Transverse colon (tissue), 4 donors: ENCODE measurements at regions not wholly inside any gene's neighbourhood (a gene's known extent, or its start where the extent isn't known, plus 50 kb on each side); places are given as distances from the start of the nearest gene placed in this dataset.

Experiments
- DNase-seq: peaks from one replicate; pipeline ENCODE4 v3.0.0-alpha.2; 2019
- H3K27ac ChIP-seq, 4 donors: fragments of 200-600 bp; sonication (generic); 2 replicates each; pipeline ENCODE4 v1.5.1; 2016 to 2018; ENCODE audit warnings: inconsistent platforms in 4 of 4
- H3K27me3 ChIP-seq: fragments of 200-600 bp; sonication (generic); 2 replicates; pipeline ENCODE4 v1.5.1; 2017; ENCODE audit warnings: inconsistent platforms
- H3K36me3 ChIP-seq, 4 donors: fragments of 200-600 bp; sonication (generic); 2 replicates each; pipeline ENCODE4 v1.5.1; 2017 to 2019; ENCODE audit warnings: inconsistent platforms in 4 of 4
- H3K4me1 ChIP-seq, 4 donors: fragments of 200-600 bp; sonication (generic); 2 replicates each; pipeline ENCODE4 v1.5.1; 2017 to 2020; ENCODE audit warnings: inconsistent platforms in 4 of 4
- H3K4me3 ChIP-seq, 4 donors: fragments of 200-600 bp; sonication (generic); 1 replicate in 1 of 4; 2 replicates in 3 of 4; pipeline versions ENCODE4 v1.5.1 to v1.6.1; 2017 to 2019; ENCODE audit warnings: inconsistent platforms in 4 of 4
- H3K9me3 ChIP-seq, 2 donors: fragments of 200-600 bp; sonication (generic); 2 replicates each; pipeline ENCODE4 v1.5.1; 2017 to 2019; ENCODE audit warnings: inconsistent platforms in 2 of 2
- CTCF ChIP-seq, 5 experiments: fragments of 200-600 bp in 3 of 5; fragments of 450-650 bp in 2 of 5; sonication (generic) in 3 of 5; IDR thresholded peaks; 1 replicate in 2 of 5; 2 replicates in 3 of 5; pipeline ENCODE4 v1.5.1; 2016 to 2017; ENCODE audit warnings: antibody characterized with exemption in 5 of 5, inconsistent platforms in 3 of 5, mild to moderate bottlenecking in 2 of 5, moderate library complexity in 1 of 5
- EP300 ChIP-seq: sonication (generic); formaldehyde crosslinking; IDR thresholded peaks from one replicate; pipeline ENCODE4 v1.6.1; 2017; ENCODE audit warnings: antibody characterized with exemption, low read depth
- POLR2A ChIP-seq: fragments of 450-650 bp; IDR thresholded peaks from one replicate; pipeline ENCODE4 v1.6.1; 2016; ENCODE audit warnings: antibody characterized with exemption, mild to moderate bottlenecking, moderate library complexity
- POLR2AphosphoS5 ChIP-seq, 3 donors: sonication (generic); formaldehyde crosslinking; IDR thresholded peaks; one replicate each; pipeline ENCODE4 v1.6.1; 2016; ENCODE audit warnings: antibody characterized with exemption in 3 of 3
- WGBS, 2 donors: methylation state at CpG; one replicate each; pipeline ENCODE4 v1.1.5; 2018; ENCODE audit warnings: low coverage in 1 of 2; 5-methylcytosine and 5-hydroxymethylcytosine counted together
- in situ Hi-C, 4 donors: fragments of 200-750 bp; cut with MboI; loops; one replicate each; pipeline versions ENCODE4 v1.15.0 to v1.15.1; 2017; ENCODE audit warnings: low sequenced_read_pairs in 3 of 4, low pct_ligation_motif_present in 1 of 4, low pct_unique_long_range_greater_than_20kb in 1 of 4
- intact Hi-C: fragments of 100-400 bp; cut with DNase I; formaldehyde crosslinking; loops from one replicate; pipeline ENCODE4 v1.15.1; 2023; ENCODE audit warnings: low total_unique reads

- Histone ChIP-seq H3K9me3 (no peaks in the 10 kb centered on the region), H3K27ac (no peak overlapping the region), H3K4me1 (no peaks in the 10 kb centered on the region), H3K4me3 (no peak overlapping the region), H3K27me3 (no peaks in the 10 kb centered on the region), H3K36me3 (no peaks in the 10 kb centered on the region)
- no peak for DNase-seq
- 68% methylated on average over 3 of the region's 3 CpGs; no CpG with 5 or more reads in 1 of the 2 donors for WGBS, 2 donors
- in situ Hi-C loops (no loop called here), intact Hi-C loops (no loop called here)
- TF ChIP-seq CTCF (IDR thresholded peaks at IDR 0.05): no peak
- TF ChIP-seq POLR2A: no peak
- TF ChIP-seq EP300: no peak
- no peak for TF ChIP-seq POLR2AphosphoS5 (IDR thresholded peaks at IDR 0.05)
Measured at GRCh38 chr4:127036296-127036695, 596.5 kb upstream of the INTU start.

- intact Hi-C loops (no loop called here), in situ Hi-C loops (no loop called here)
- Histone ChIP-seq H3K27ac (no peak overlapping the region), H3K36me3 (no peaks in the 10 kb centered on the region), H3K9me3 (no peaks in the 10 kb centered on the region), H3K27me3 (no peaks in the 10 kb centered on the region), H3K4me1 (no peaks in the 10 kb centered on the region), H3K4me3 (no peak overlapping the region)
- TF ChIP-seq CTCF (IDR thresholded peaks at IDR 0.05): no peak
- no peak for TF ChIP-seq POLR2AphosphoS5 (IDR thresholded peaks at IDR 0.05)
- TF ChIP-seq POLR2A: no peak
- no peak for TF ChIP-seq EP300
- no peak for DNase-seq
- 33 to 76% methylated on average over 1 of the region's 1 CpG for WGBS, 2 donors
Measured at GRCh38 chr4:127045861-127046260, 586.9 kb upstream of the INTU start.

- TF ChIP-seq POLR2AphosphoS5 (IDR thresholded peaks at IDR 0.05) (no peak), CTCF (IDR thresholded peaks at IDR 0.05) (no peak), POLR2A (no peak), EP300 (no peak)
- 57 to 60% methylated on average over 1 of the region's 1 CpG for WGBS, 2 donors
- no peak for DNase-seq
- H3K27me3 ChIP-seq: no peaks in the 10 kb centered on the region
- no peaks in the 10 kb centered on the region for H3K36me3 ChIP-seq
- in situ Hi-C loops: no loop called here
- no peak overlapping the region for H3K27ac ChIP-seq
- intact Hi-C loops: no loop called here
- no peaks in the 10 kb centered on the region for H3K4me1 ChIP-seq
- no peaks in the 10 kb centered on the region for H3K9me3 ChIP-seq
- no peak overlapping the region for H3K4me3 ChIP-seq
Measured at GRCh38 chr4:127047930-127048329, 584.8 kb upstream of the INTU start.

GRCh38 chr4:127048376-127049044 lies 584.2 kb upstream of the INTU start:
- Histone ChIP-seq H3K4me1 (no peaks in the 10 kb centered on the region), H3K9me3 (no peaks in the 10 kb centered on the region), H3K36me3 (no peaks in the 10 kb centered on the region), H3K27me3 (no peaks in the 10 kb centered on the region), H3K4me3 (no peak overlapping the region), H3K27ac (no peak overlapping the region)
- intact Hi-C loops (no loop called here), in situ Hi-C loops (no loop called here)
- WGBS, 2 donors: 97 to 100% methylated on average over 3 of the region's 3 CpGs
- TF ChIP-seq POLR2AphosphoS5 (IDR thresholded peaks at IDR 0.05) (no peak), CTCF (IDR thresholded peaks at IDR 0.05) (no peak), POLR2A (no peak), EP300 (no peak)
- no peak for DNase-seq
